SU-DHL-6 (cell line): ENCODE measurements at regions not wholly inside any gene's neighbourhood (a gene's known extent, or its start where the extent isn't known, plus 50 kb on each side); places are given as distances from the start of the nearest gene placed in this dataset.

Experiments used
- H2AFZ ChIP-seq: fragments of 200-600 bp; sonication (generic); 2 replicates; pipeline ENCODE4 v1.6.1; 2014; ENCODE audit warnings: low read depth, mild to moderate bottlenecking, moderate library complexity, mixed read lengths, antibody characterized with exemption, low read length; ENCODE audit not compliant: severe bottlenecking
- H3F3A ChIP-seq: fragments of 200-600 bp; shearing (Covaris generic); 2 replicates; pipeline ENCODE4 v1.6.0; 2016; ENCODE audit warnings: antibody characterized with exemption, mild to moderate bottlenecking; ENCODE audit not compliant: insufficient read depth
- H3K27ac ChIP-seq: fragments of 200-600 bp; sonication (generic); 2 replicates; pipeline ENCODE4 v1.5.1; 2016; ENCODE audit warnings: low read depth, mild to moderate bottlenecking, low read length, moderate library complexity, mixed read lengths
- H3K27me3 ChIP-seq: fragments of 200-600 bp; sonication (generic), shearing (Covaris generic); 2 replicates; pipeline ENCODE4 v1.6.0; 2014; ENCODE audit warnings: mild to moderate bottlenecking, low read length
- H3K36me3 ChIP-seq: fragments of 200-600 bp; sonication (generic); 2 replicates; pipeline ENCODE4 v1.6.1; 2014; ENCODE audit warnings: mild to moderate bottlenecking, low read length, mixed read lengths
- H3K4me2 ChIP-seq: fragments of 300-600, 200-600 bp; shearing (Covaris generic), sonication (generic); 2 replicates; pipeline ENCODE4 v1.6.0; 2014; ENCODE audit warnings: low read length, low read depth, mild to moderate bottlenecking; ENCODE audit not compliant: poor library complexity, severe bottlenecking
- H3K4me3 ChIP-seq: fragments of 200-600 bp; sonication (generic); 2 replicates; pipeline ENCODE4 v1.5.1; 2014; ENCODE audit warnings: antibody characterized with exemption, low read length, mild to moderate bottlenecking, mixed read lengths; ENCODE audit not compliant: insufficient read depth, poor library complexity, severe bottlenecking
- H3K79me2 ChIP-seq: fragments of 200-600 bp; sonication (generic); 2 replicates; pipeline ENCODE4 v1.6.1; 2014; ENCODE audit warnings: mild to moderate bottlenecking, low read length, moderate library complexity; ENCODE audit not compliant: insufficient read depth
- H3K9ac ChIP-seq: fragments of 200-600 bp; sonication (generic); 2 replicates; pipeline ENCODE4 v1.7.0; 2014; ENCODE audit warnings: mild to moderate bottlenecking, low read length
- H3K9me2 ChIP-seq: fragments of 200-600 bp; sonication (generic); replicated peaks from 2 replicates; pipeline ENCODE4 v1.6.1; 2014; ENCODE audit warnings: low read length; ENCODE audit not compliant: insufficient read depth
- H3K9me3 ChIP-seq: fragments of 200-600 bp; sonication (generic); 2 replicates; pipeline ENCODE4 v1.6.1; 2014; ENCODE audit warnings: low read length, mixed read lengths; ENCODE audit not compliant: insufficient read depth
- H4K20me1 ChIP-seq: fragments of 200-600 bp; sonication (generic); 2 replicates; pipeline ENCODE4 v1.6.1; 2014; ENCODE audit warnings: low read depth, mild to moderate bottlenecking, antibody characterized with exemption, low read length, moderate library complexity, mixed read lengths
- EZH2phosphoT487 ChIP-seq: fragments of 200-600 bp; sonication (generic), shearing (Covaris generic); conservative IDR thresholded peaks from 2 replicates; pipeline ENCODE4 v1.6.1; 2018; ENCODE audit warnings: mild to moderate bottlenecking, antibody characterized with exemption, low read length, moderate library complexity, mixed read lengths
- TF ChIP-seq, protein P1 (sequence below): fragments of 200-600 bp; sonication (generic); IDR thresholded peaks from one replicate; pipeline ENCODE4 v1.5.1; 2017; ENCODE audit warnings: antibody characterized with exemption, mild to moderate bottlenecking, low read length, moderate library complexity; ENCODE audit not compliant: insufficient read depth, poor library complexity, severe bottlenecking

DNA sequence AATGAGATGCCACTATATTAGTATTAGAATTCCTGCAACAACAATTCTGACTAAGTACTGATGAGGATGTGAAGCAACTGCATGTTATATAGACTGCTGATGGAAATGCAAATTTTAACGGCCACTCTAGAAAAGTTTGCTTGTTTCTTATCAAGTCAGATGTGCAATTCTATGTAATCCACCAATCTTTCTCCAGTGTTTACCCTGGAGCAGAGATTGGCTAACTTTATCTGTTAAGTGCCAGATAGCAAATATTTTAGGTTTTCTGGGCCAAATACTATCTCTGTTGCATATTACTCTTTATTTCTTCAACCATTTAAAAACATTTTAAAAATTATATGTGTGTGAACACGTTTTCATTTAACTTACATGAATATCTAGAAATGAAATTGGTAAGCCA lies 586.9 kb downstream of the FAM181B start:
- Histone ChIP-seq H3K9ac (no peak overlapping the region), H3K4me3 (no peak overlapping the region), H2AFZ (no peak overlapping the region), H3K27me3 (no peaks in the 10 kb centered on the region), H3K79me2 (no peaks in the 10 kb centered on the region), H4K20me1 (no peaks in the 10 kb centered on the region), H3K9me2 (no peaks in the 10 kb centered on the region), H3K9me3 (no peaks in the 10 kb centered on the region), H3K27ac (no peak overlapping the region), H3K4me2 (no peak overlapping the region), H3F3A (no peaks in the 10 kb centered on the region), H3K36me3 (no peaks in the 10 kb centered on the region)
- TF ChIP-seq EZH2phosphoT487, result no peak
- TF ChIP-seq, protein P1, sequence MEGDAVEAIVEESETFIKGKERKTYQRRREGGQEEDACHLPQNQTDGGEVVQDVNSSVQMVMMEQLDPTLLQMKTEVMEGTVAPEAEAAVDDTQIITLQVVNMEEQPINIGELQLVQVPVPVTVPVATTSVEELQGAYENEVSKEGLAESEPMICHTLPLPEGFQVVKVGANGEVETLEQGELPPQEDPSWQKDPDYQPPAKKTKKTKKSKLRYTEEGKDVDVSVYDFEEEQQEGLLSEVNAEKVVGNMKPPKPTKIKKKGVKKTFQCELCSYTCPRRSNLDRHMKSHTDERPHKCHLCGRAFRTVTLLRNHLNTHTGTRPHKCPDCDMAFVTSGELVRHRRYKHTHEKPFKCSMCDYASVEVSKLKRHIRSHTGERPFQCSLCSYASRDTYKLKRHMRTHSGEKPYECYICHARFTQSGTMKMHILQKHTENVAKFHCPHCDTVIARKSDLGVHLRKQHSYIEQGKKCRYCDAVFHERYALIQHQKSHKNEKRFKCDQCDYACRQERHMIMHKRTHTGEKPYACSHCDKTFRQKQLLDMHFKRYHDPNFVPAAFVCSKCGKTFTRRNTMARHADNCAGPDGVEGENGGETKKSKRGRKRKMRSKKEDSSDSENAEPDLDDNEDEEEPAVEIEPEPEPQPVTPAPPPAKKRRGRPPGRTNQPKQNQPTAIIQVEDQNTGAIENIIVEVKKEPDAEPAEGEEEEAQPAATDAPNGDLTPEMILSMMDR, result no peak

DNA sequence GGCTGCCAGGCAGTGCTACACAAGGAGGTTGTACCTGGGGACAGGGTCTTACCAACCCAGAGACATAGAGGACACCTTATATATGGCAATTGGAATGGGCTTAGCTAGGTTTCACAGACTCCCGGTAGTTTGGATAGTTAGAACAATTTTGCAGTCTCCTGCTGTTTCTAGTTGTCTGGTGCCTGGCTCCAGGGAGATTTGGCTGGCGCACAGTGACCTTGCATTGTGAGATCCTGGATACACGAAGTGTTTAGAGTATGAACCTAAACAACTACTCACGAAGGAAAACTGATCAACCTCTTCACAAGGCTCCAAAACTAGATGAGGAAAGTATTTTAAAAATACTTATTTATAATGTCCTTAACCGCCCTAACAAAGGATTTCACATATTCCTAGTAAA lies 614.7 kb downstream of the FAM181B start:
- H3K4me2 ChIP-seq, result no peak overlapping the region
- no peak overlapping the region for H3K9ac ChIP-seq
- H3K36me3 ChIP-seq, result no peaks in the 10 kb centered on the region
- no peaks in the 10 kb centered on the region for H3K9me3 ChIP-seq
- no peaks in the 10 kb centered on the region for H3K27me3 ChIP-seq
- no peaks in the 10 kb centered on the region for H3K9me2 ChIP-seq
- no peaks in the 10 kb centered on the region for H3F3A ChIP-seq
- H3K27ac ChIP-seq, result no peak overlapping the region
- H4K20me1 ChIP-seq, result no peaks in the 10 kb centered on the region
- no peak for TF ChIP-seq EZH2phosphoT487
- TF ChIP-seq, protein P1, result no peak
- no peaks in the 10 kb centered on the region for H3K79me2 ChIP-seq
- H3K4me3 ChIP-seq, result no peak overlapping the region
- no peak overlapping the region for H2AFZ ChIP-seq

DNA sequence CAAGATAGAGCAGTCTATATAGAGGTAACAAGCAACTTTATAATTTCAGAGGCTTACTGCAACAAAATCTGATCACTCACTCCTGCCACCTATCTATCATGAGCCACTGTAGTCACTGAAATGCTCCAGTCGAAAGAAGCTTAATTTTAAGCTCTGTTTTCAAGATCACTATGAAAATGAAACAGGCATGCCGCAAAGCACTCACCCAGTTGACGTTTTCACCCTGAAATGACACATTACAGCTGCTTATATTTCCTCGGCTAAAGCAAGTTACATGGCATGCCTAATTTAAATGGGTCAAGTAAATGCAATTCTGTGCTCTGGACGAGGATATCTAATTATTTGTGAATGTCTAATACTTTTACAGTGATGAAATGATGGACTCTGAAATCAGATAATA lies 616.3 kb downstream of the FAM181B start:
- no peak overlapping the region for H2AFZ ChIP-seq
- no peaks in the 10 kb centered on the region for H3K79me2 ChIP-seq
- H3K9me3 ChIP-seq, result no peaks in the 10 kb centered on the region
- H3K9me2 ChIP-seq, result no peaks in the 10 kb centered on the region
- no peaks in the 10 kb centered on the region for H3F3A ChIP-seq
- no peaks in the 10 kb centered on the region for H3K27me3 ChIP-seq
- TF ChIP-seq EZH2phosphoT487, result no peak
- TF ChIP-seq, protein P1, result no peak
- H3K4me3 ChIP-seq, result no peak overlapping the region
- no peaks in the 10 kb centered on the region for H3K36me3 ChIP-seq
- H3K9ac ChIP-seq, result no peak overlapping the region
- no peaks in the 10 kb centered on the region for H4K20me1 ChIP-seq
- no peak overlapping the region for H3K27ac ChIP-seq
- no peak overlapping the region for H3K4me2 ChIP-seq
